ENCODE measurements at regions not wholly inside any gene's neighbourhood (a gene's known extent, or its start where the extent isn't known, plus 50 kb on each side); places are given as distances from the start of the nearest gene placed in this dataset.

DNA sequence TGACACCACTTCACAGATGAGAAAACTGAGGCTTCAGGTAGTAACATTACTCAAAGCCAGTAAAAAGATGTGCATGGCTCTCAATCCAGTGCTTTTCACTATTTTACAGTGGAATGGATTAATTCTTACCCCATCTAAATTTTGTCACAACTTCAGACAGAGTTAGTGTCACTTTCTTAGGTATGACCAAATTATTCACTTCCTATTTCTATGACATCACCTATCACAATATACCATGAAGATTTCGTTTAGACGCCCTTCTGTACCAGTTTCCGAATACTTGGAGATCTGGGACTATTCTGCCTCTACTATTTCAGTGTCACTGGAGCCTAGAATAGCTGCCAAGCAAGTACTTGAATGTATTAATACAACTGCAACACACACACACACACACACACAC lies 437.5 kb downstream of the KLF12 start:
- no peak for DNase-seq

DNA sequence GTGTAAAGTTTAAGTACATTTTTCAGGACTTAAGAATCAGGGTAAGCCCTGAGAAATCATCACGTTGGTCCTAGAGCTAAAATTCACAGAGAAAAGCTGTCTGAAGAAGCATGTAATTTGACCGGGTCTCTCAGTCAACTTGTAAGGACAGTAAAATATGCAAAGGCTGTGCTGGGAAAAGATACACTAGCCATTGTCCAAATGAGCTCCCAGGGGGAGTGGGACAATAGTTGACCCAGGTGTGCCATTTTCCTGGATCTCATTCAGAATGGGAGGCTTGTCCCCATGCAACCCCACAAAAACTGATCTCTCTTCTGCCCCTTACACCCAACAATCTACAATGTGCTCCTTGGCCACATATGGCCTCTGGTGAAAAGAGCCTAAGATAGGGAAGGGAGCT lies 437.9 kb downstream of the KLF12 start:
- no peak for DNase-seq

DNA sequence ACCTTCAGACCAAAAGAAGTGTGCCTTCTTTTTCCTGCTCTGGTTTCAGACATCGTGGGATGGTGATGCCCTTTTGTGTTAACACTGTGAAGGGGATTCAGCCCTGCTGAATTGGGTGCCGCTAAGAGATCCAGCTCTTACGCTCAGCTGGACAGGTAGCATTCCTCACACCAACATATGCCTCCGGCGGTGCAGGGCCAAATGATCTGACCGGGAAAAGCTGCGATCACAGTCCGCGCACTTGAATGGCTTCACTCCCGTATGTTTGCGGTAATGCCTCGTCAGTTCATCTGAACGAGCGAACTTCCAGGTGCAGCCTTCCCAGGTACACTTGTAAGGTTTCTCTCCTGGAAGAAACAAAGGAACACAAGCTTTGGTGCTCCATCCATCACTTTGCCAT lies 438.9 kb downstream of the KLF12 start:
- DNase-seq, result no peak

DNA sequence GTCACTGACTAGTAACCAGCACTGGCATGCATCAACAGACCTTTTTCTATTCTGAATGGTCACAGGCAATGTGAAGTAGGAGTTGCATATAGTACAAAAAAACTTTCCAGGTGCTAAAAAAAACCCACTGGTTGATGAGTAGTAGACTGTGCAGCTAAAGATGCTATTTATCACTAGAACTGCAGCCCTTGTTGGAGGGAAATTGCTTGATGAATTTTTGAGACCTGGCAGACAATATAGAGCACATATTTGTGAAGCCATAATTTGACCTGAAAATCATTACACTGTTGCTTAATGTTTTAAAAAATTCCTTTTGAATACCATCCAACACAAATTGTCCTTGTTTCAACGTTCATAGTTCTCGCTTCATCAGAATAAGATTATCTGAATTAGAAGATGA lies 441.0 kb downstream of the KLF12 start:
- DNase-seq, result no peak

DNA sequence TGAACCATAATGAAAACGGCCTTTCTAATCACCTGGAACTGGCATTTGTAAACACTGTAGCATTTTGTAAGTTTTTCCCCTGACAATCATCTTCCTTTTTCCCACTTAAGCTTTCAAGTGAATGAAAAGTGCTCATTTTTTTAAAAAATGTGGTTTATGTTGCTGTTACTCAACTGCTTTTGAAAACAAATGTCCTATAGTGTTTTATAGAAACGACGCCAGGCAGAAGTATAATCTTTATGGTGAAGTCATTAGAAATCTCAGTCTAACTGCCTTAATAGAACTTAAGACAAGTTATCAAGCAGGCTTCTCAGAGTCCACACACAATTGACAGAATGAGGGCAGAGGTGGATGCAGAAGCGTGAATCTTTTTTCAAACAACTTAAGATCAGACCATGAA lies 442.3 kb downstream of the KLF12 start:
- DNase-seq, result no peak

DNA sequence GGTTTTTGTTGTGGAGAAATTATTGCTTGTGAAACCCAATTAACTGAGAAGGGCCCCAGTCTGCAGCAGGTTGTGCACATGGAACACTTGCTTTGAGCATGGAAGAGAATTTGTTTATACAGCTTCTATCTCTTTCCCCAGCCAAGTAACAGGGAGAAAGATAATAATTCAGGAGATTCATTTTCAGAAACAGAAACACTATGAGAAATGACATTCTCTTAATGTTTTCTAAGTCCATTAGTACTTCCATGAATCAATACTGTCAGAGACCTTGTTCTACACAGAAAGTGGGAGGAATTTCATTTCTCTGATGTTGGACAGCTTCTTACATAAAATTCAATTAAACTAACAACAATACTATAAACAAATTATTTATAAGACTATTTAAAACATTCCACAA lies 446.3 kb downstream of the KLF12 start:
- DNase-seq, result no peak

DNA sequence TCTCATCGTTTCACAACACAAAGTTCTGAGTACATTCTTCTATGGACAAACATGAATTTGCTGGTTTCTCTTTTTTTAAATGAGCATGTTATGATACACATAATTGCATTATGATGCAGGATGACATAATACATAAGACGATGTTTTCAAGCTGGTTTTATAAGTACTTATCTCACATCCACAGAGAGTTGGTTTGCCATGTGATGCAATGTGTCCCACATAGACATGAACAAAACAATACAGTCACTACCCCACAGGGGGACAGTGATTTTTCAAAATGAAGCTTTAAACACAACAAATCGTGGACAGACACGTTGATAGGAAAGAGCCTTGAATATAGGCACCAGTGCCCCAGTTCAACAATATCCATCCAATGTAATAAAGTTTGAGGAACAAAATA lies 447.1 kb downstream of the KLF12 start:
- no peak for DNase-seq

DNA sequence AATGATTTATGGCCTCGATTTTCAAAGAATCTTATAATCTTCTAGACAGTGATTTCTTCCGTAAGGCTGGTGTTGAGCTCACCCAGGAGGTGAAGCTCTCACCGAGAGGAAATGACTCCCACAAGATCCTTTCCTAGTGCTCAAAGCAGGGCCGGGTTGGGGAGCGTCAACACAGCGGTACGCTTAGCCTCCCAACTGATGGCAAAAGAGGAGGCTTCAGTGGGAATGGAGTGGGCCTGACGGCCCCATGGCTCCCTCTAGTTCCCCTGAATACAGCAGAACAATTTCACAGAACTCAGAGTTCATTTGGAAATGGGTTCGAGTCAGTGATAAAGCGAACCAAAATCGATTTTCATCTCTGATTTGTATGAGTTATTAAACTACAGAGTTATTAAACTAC lies 449.5 kb downstream of the KLF12 start:
- DNase-seq, result no peak

DNA sequence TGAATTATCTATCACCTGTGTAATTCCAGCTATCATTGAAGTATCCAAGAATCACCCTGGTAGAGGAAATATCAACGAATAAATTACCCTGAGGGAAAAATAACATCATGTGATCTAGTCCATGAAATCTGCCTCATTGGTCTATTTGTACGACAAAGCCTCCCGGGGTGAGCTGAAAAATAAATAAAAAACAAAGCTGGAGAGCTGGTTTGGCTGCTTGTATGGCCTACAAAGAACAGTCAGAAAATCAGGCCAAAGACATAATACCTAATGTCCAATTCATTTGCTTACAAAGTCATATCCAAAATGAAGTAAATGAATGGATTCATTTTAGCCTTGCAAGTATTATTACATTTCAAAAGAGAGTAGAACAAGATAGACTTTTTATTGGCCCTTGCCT lies 449.9 kb downstream of the KLF12 start:
- no peak for DNase-seq

DNA sequence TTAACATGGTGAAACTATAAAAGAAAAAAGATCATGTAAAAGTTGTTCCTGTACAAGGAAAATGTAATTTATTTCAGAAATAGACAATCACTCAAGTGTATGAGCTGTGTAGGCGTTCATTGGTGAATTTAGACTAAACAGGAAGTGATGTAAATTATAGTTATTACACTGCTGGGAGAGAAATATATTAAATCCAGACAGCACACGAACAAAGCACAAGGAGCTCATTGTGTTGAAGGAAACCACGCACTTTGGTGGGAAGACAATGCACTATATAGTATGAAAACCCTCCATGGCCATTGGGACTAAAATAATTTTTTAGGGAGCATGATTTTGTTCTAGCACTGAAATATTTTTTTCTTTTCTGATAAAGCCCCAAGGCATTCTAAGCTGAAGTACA lies 450.5 kb downstream of the KLF12 start:
- DNase-seq, result no peak

DNA sequence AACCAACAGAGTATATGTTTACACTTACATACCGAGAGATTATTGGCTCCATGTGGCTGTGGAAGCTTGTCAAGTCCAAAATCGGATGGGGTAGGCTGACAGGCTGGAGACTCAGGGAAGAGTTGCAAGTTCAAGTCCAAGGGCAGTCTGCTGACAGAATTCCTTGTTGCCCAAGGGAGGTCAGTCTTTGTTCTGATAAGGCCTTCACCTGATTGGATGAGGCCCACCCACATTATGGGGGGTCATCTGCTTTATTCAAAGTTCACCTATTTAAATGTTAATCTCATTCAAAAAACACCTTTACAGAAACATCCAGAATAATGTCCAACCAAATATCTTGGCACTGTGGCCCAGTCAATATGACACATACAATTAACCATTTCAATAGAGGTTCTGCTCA lies 452.4 kb downstream of the KLF12 start:
- DNase-seq, result no peak

DNA sequence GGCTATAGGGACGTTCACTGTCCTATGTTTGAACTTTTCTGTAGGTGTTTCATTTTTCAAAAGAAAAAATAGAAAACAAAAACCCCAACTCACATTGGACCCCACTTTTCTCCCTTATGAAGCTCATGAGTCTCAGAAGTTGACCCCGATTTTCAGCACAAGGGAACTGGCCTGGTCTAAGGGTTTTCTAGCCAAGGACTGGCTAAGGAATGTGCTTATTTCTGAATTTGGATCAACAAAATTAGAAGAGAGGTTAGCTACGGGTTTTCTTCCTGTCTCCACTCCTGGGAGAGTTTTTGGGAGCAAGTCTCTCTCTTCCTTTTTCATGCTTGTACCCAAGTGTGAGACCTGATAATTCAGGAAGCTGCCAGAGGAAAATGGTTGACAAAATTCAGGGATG lies 453.2 kb downstream of the KLF12 start:
- DNase-seq, result no peak

DNA sequence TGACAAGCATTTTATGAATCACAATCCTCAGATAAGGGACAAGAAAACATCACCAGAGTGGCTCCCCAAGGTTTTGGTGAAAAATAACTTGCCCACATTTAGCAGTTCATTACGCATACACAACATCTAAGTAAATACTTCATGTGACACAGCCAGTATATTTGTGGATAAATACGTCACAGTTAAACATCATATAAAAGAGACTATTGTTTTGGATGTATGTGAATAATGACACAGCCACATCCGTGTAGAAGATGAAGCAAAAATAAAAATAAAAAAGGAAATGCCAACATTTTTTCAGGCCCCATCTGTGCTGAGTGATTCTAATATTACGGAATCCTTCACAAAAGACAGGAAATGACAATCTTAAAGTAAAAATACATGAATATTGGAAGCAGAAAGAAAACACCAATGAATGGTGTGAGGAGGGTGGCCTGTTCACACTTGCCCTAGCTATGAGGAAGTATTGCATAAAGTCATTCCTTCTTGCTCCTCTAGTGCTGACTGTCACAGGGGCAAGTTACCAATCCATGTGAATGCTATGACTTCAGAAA lies 457.1 kb downstream of the KLF12 start:
- no peak for DNase-seq

DNA sequence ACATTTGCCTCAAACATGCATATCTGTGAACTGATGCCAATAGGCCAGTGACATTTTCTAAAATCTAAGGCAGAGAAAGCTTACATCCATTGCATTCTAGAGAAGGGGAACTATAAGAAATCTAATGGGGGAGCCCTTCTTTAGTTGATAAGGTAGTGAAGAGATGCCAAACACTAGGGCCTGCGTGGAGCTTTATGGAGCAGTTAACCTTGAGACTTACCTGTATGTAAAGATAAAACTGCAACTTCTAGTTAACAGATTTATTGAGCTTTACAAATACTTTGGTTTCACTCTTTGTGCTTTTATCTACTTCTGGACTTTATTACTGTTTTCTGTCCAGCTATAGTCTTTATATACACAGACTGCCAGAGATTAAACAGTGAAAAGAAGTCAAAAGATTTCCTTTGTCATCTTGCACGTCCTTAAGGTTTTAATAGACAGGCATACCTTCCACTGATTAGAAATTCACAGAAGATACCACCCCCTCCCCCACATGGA lies 457.6 kb downstream of the KLF12 start:
- no peak for DNase-seq

DNA sequence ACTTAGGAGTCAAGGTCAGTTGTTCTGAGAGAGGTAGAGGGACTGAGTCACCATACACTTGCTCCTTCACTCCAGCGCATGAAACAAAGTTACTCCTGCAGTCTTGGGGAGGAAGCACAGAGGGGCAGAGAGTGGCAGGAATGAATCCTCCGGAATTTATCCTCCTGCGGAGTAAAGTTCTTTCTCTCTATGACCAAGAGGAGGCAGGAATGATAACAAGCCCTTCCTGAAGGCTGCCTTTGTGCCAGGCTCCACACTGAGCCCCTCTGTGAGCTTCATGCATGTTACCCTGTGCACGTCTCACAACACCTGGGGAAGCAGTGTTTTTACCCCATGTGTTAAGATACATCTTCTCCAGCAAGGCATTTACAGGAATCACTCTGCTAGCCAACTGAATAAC lies 458.4 kb downstream of the KLF12 start:
- DNase-seq, result no peak

DNA sequence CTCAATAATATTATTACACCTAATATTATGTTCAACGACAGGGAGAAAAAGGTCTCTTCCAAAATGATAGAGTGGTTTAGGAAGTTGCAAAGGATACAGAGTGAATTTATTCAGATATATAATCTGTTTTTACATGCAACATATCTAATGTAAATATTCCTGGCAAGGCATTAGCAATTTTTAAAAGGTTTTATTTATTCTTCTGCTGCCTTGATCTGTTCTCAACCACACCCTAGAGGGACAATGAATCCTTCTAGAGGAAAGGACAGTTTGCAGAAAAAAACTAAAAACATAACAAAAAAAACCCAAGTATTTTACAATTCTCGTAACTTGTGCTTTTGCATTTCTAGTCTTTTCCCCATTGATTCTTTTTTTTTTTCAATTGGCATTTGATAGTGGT lies 459.6 kb downstream of the KLF12 start:
- DNase-seq, result no peak

DNA sequence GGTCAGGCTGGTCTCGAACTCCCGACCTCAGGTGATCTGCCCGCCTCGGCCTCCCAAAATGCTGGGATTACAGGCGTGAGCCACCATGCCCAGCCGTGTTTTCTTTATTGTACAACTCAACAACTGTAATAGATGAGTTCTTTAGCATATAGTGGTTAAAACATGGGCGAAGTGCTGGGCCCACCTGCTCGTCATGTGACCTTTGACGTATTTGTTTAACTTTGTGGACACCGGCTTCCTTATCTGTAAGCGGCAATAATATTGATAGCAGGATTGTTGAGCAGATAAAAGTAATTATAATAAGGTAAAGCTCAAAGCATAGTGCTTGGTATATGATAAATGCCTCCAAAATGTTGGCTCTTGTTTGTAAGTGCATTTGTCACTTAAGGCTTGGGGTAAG lies 460.3 kb downstream of the KLF12 start:
- no peak for DNase-seq

DNA sequence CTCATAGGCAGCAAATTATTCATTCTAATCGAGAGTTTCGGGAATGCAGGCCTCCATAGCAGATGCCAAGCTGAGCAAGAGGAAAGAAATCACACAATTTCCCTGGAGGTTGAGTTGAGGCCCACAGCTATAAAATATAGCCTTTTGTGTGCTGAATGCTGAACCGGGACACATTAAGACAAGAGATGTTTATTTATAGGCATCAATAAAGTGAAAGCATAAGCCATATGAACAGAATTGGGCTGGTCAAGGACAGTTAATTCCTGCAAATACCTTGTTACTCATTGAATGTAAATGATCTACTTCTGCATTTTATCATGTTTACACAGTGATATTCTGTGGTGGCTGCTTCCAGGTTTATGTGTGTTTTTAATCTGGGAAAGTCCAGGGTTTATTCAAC lies 461.7 kb downstream of the KLF12 start:
- DNase-seq, result no peak

DNA sequence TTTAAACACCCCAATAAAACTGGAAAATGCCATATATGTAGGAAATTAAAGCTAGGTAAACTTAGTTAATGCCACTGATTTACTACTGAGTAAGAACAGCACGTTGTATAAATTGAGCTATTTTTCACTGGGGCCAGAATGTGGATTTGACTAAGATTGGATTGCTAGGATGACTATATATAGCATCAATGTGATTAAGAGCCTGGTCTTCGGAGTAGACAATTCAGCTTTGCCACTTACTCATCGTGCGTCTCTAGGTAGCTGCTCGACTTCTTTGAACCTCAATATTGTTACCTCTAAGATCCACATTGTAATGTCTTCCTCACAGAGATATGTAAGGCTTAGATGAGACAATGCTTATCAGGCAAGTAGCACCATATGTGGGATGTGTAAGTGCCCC lies 462.5 kb downstream of the KLF12 start:
- no peak for DNase-seq

DNA sequence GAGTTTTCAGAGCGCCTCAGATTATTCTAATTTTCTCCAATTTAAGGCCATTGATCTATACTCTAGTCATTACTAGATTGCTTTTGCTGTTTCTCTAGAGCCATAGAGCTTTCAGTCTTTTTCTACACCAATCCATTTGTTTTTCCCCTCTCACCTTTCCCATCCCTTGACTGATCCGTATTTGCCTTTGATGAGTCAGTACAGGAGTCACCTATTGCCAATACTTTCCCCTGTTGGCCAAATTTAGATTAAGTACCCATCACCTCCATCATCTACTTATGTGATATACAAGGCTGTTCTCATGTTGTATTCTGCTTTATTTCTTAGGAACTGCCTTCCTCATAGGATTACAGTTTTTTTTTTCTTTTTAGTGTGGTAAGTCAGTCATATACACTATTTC lies 463.2 kb downstream of the KLF12 start:
- no peak for DNase-seq

DNA sequence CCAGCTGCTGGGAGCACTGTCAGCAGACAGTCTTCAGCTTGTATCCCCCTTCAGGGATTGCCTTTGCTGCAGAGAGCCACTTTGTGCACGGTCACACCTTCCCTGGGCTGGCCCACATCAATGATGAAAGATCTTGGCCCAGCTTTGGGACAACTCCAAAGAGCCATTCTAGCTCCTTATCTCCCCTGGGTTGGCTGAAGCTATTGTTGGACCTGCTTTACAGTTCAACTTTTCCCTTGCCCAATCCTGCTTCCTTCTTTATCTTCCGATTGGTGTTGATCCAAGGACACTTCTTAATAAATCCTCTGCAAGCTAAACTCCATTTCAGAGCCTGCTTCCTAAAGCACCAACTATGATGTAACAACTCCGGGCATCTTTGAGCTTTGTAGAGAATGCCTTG lies 466.4 kb downstream of the KLF12 start:
- no peak for DNase-seq

DNA sequence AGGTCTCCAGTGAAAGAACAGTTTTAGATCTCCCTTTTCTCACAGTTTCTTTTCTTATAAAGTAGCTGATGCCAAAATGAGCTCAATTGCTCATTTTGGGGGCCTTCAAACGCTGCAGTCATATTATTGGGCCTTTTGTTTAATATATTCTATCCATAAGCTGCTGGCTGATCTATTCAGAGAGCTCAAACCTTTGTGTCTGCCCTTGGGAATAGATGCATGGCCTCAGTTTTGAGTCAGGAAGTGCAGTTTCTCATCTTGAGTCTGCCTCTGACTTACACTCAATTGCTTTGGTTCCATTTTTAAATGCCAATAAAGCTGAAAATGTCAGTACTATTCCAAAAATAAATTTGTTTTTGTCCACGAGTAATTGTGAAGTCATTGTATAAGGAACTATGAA lies 468.9 kb downstream of the KLF12 start:
- DNase-seq, result no peak

DNA sequence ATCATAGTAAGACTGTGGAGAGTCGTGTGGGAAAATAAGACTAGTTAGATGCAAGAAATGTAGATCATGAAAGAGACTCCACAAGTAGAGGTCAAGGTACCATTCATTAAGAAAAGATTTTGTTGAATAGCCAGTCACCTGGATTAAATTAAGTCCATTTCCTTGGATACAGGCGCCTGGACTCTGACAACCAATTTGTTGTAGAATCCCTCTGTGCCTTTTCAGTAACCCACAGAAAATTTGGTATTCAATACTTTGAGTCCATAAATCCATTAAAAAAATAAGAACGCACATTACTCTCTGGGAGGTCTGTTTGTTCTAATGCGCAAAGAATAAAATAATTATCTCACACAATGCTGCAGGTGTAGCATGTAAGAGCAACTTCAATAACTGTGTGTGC lies 469.4 kb downstream of the KLF12 start:
- no peak for DNase-seq

DNA sequence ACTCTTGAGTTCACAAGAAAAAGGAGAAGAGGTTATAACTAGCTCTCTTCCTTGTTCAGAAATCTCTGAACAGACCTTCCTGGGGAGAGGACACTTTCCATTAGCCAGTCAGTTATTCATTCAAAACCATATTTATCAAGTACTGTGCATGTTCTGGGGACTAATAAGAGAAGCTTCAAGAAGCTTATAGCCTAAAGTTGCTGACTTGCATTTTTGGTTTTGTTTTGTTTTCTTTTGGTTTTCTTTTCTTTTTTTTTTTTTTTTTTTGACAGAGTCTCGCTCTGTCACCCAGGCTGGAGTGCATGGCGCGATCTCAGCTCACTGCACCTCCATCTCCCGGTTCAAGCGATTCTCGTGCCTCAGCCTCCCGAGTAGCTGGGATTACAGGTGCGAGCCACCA lies 471.4 kb downstream of the KLF12 start:
- DNase-seq, result no peak

DNA sequence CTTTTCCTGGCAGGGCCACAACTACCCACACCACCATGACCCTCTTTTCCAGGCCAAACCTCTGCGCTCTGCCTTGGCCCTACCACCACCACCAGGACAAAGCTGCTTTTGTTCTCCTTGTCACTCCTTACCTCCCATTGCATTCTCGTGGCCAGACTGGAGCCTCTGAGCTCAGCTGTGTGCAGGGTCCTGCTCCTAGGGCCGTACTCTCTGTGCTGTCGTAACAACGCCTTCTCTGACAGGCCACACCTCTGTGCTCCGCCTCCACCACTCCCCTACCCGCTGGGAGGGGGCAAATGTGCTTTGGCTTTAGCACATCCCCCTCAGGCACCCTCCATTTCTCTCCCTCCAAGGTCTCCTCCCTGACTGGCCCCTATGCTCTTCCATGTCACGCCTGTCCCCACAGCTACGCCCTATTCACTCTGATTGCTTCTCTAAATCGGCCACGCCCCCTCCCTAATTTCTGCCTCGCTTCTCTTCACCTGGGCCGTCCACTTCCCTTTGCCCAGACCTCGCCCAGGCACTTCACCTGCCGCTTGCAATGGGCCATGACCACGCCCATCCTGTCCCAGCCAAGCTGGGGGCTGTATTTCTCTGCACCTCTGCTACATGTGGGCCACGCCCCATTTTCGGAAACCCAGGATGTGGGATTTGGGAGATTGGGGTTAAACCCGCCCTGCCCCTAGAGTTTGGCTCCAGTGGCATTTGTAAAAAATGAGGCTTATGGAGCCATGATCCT lies 472.3 kb downstream of the KLF12 start:
- no peak for DNase-seq
